ENCODE measurements at regions not wholly inside any gene's neighbourhood (a gene's known extent, or its start where the extent isn't known, plus 50 kb on each side); places are given as distances from the start of the nearest gene placed in this dataset.
"Not testable (repeated sequence)": the region's sequence is repeated elsewhere in the genome, so short reads cannot be mapped to it uniquely, and the experiment has no call there.

DNA sequence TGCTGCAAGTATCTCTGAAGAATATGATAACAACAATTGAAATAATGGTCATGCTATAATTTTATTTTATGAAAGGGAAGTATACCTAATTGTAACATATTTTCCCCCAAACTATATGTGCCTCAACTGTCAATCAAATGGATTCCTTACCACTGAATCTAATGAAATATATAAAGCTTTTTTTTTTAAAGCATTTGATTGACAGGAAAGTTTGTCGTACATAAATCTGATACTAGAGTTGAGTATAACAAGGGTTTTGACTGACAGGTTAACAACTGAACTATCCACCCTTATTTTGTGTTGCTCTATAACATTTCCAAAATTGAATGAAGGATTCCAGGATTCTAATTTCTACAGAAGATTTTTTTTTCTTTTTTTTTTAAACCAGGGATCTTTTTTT, 1333.3 kb upstream of the SLC39A10 start:
- no peak for DNase-seq

DNA sequence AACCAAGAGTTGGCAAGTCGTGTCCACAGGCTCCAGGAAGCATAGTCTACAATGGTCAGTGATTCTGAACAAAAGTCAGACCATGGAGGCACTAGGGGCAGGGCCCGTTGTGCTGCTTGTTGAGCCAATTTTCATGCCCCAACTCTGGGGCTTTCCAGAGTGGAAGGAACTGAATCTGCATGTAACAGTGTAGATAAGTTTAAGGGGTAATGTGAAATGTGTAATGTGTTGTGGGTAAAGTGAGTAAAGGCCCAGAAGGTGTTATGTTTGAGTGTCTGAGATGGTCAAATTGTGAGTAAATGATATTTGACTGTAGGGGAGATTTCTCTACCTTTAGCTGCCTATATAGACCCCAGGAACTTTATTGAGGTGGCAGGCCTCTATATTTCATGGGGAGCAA, 1336.5 kb upstream of the SLC39A10 start:
- DNase-seq: no peak

GRCh38 chr2:194319222-194319992, 1337.6 kb upstream of the SLC39A10 start:
- no peak for DNase-seq

- DNase-seq: no peak
These were observed 1343.0 kb upstream of the SLC39A10 start for GRCh38 chr2:194314042-194314441.

- no peak for DNase-seq
These were observed 1352.8 kb upstream of the SLC39A10 start for GRCh38 chr2:194304191-194304590.

DNA sequence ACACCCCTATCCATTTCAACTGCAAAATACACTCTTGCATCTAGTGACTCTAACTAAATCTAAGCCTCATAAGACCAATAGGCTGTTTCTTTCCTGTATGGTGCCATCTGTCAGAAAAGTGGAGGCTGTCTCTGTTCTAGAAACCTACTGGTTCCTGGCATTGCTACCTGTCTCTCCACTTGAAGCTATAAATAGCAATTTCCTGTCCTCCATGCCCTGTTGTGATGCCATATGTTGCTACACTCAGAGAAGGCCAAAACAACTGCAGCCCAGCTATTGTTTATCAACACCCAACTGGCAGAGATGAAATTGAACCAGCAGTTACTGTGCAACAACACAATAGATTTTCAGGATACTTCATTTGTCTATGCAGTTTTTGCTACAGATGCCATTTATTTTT, 1355.1 kb upstream of the SLC39A10 start:
- DNase-seq: no peak

GRCh38 chr2:194294156-194294555, 1362.9 kb upstream of the SLC39A10 start:
- no peak for DNase-seq

DNA sequence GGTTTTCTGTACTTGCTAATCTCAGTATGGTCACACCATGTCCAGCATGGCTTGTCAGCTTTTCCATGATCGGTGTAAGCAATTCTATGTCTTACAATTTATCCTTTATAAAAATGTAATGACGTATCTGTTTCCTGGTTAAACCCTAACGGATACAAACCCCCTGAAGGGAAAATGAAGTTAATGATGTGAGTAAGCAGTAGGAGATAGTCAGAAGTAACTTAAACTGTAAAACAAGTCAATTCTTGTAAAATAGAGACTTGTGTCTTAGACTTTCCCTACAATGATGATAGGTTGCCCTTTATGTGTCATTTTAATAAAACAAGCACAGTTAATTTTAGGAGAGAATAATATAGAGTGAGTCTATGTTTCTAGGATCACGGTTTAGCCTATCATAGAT, 1365.9 kb upstream of the SLC39A10 start:
- no peak for DNase-seq

- no peak for DNase-seq
These were observed 1367.2 kb upstream of the SLC39A10 start for GRCh38 chr2:194289712-194290346.

GRCh38 chr2:194276667-194277066, 1380.4 kb upstream of the SLC39A10 start:
- DNase-seq: not testable (repeated sequence)

DNA sequence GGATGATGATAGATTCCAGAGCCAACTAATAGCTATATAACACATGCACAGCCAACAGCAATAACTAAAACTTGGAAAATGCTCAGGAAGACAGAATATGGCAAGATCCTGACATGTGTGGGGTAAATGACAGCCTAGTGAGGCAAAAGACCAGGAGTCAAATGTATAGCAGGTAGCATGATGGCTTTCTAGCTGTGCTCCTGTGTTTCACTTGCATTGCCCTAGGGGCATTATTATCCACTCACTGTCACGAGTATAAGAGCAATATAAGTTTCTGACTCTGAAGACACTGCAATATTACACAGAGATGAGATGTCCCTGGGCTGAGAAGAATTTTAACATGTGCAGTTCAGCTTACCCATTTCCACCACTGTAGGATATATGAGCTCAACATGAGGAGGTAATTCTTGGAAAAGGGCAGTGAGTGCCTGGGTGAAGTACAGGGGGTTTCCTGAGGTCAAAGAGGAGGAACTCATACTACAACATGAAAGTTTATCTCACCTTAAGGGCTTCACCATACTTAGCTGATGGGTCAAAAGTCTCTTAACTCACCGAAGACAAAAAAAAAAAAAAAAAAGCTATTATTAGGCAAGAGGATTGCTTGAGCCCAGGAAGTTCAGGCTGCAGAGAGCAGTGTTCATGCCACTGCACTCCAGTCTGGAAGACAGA, 1385.6 kb upstream of the SLC39A10 start:
- DNase-seq: no peak

DNA sequence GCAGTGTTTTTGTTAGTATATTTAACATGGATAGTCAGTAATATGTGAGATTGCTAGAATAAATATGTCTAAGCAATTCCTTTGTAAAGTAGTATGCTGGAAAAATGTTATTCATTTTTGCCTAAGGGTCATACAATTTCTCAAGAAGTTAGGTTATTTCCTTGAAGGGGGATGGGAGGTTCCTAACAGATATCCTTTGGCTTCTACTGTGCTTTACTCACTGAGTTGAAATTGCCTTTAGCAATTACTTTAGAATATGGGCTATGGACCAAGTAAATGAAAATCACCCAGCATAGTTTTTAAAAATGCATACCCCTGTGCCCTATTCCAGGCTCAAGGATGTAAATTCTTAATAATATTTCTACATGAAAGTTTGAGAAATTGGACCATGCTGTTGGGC, 1386.4 kb upstream of the SLC39A10 start:
- no peak for DNase-seq

GRCh38 chr2:194264586-194264985, 1392.4 kb upstream of the SLC39A10 start:
- DNase-seq: no peak

- DNase-seq: no peak
These were observed 1396.8 kb upstream of the SLC39A10 start for GRCh38 chr2:194260185-194260584.

GRCh38 chr2:194257095-194257494, 1399.9 kb upstream of the SLC39A10 start:
- no peak for DNase-seq

DNA sequence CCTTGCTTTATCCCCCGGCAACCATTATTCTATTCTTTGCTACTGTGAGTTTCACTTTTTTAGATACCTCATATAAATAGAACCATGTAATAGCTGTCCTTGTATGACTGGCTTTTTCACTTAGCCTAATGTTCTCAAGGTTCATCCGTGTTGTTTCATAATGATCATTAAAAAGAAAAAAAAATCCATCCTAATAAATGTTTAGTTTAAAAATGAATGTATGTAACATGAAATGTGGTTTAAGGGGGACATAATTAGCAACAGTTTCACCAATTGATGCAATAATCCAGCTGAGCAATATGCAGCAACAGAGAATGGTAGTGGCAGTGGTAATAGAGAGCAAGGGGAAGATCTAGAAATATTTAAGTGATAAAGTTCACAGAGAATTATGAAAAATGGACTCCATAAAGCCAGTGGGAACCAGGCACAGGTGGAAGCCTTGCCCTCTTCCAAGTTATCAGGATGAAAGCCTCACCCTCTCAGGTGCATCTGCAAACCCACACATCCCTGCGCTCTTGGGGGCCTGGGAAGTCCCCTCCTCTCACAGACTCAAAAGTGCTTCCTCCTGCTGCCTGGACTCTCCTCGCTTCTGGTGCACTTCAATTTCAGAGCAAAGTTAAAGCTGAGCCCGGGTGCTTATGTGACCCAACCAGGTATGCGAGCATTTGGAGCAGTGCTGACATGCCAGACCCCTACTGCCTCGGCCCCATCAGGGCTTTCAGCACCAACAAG, 1403.3 kb upstream of the SLC39A10 start:
- no peak for DNase-seq

GRCh38 chr2:194252127-194252526, 1404.9 kb upstream of the SLC39A10 start:
- DNase-seq: no peak

DNA sequence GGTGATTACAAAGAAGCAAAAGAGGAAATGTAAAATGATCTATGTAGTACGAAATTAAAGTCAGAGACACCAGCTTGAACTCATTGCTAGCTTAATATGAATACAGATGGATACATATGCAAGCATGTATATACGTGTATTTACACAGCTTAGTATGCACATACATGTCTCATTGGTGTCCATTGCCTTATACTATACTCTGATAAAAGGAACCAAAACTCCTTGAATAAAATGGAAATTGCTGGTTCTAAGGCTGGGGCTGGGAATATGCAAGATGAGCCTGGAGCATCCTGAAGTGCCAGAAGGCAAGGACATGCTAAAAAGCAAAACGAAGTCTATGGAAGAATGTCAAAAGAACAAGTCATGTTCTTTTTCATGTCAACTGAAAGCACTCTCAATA, 1424.4 kb upstream of the SLC39A10 start:
- no peak for DNase-seq

GRCh38 chr2:194223218-194223617, 1433.8 kb upstream of the SLC39A10 start:
- no peak for DNase-seq

- no peak for DNase-seq
These were observed 1442.8 kb upstream of the SLC39A10 start for GRCh38 chr2:194214192-194214591.

- DNase-seq: no peak
These were observed 1451.3 kb upstream of the SLC39A10 start for GRCh38 chr2:194205568-194206227.

DNA sequence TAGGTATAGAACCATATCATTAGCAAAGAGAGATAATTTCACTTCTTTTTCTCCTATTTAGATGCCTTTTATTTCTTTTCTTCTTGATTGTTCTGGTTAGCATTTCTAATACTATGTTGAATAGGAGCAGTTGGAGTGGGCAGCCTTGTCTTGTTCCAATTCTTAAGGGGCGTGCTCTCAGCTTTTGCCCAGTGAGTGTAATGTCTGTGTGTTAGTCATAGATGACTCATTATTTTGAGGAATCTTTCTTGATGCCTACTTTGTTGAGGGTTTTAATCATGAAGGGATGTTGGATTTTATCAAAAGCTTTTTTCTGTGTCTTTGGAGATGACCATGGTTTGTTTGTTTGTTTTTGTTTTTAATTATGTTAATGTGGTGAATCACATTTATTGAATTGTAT, 1453.1 kb upstream of the SLC39A10 start:
- DNase-seq: no peak

DNA sequence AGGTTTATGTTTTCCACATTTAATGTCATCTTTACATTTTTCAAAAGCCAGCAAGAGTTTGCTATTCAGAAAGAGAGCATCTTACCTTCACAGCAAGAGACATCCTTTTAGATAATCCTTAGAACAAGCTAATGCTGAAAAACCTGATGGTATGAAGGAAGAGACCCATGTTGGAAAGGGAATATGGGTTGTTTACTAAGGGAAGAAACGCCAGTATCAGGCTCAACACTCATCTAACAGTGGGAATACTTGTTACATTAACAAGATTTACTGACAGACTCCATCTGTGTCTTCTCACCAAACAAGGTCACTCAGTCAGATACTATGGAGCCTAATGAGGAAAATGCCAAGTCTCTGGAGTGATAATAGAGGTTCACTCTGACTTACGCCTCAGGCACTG, 1474.1 kb upstream of the SLC39A10 start:
- DNase-seq: no peak
